Rectal smooth muscle tissue (tissue), 1 donor: ENCODE measurements at regions not wholly inside any gene's neighbourhood (a gene's known extent, or its start where the extent isn't known, plus 50 kb on each side); places are given as distances from the start of the nearest gene placed in this dataset.

Experiments used
- H3K27ac ChIP-seq: one replicate; pipeline ENCODE4 v1.7.0; 2013; ENCODE audit warnings: low read depth, low read length, inconsistent platforms
- H3K27me3 ChIP-seq: one replicate; pipeline ENCODE4 v1.7.0; 2013; ENCODE audit warnings: low read length; ENCODE audit not compliant: control insufficient read depth, insufficient read depth
- H3K36me3 ChIP-seq: one replicate; pipeline ENCODE4 v1.7.0; 2013; ENCODE audit warnings: low read length; ENCODE audit not compliant: control insufficient read depth, insufficient read depth
- H3K4me1 ChIP-seq: one replicate; pipeline ENCODE4 v1.7.0; 2013; ENCODE audit warnings: low read length; ENCODE audit not compliant: control insufficient read depth, insufficient read depth
- H3K4me3 ChIP-seq: one replicate; pipeline ENCODE4 v1.7.0; 2013; ENCODE audit warnings: low read length
- H3K9ac ChIP-seq: one replicate; pipeline ENCODE4 v1.7.0; 2013; ENCODE audit warnings: low read length

- Histone ChIP-seq H3K27ac (no peak overlapping the region), H3K36me3 (no peaks in the 10 kb centered on the region), H3K4me1 (no peaks in the 10 kb centered on the region), H3K27me3 (no peaks in the 10 kb centered on the region), H3K4me3 (no peak overlapping the region), H3K9ac (no peak overlapping the region)
These were observed 570.9 kb downstream of the CCSER2 start for GRCh38 chr10:84899268-84899667.

DNA sequence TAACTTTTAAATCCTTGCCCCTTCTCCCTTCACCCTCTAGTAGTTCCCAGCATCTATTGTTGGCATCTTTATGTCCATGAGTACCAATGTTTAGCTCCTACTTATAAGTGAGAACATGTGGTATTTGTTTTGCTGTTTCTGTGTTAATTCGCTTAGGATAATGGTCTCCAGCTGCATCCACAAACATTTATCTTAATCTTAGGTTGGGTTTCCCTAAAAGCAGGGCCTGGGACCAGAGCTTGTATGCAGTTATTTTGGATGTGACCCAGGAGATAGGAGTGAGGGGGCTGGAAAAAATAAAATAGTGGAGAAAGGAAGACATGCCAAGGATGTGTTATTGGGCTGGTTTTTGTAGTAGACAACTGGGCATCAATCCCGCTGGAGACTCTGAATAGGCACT, 571.8 kb downstream of the CCSER2 start:
- no peaks in the 10 kb centered on the region for H3K36me3 ChIP-seq
- H3K27ac ChIP-seq, result no peak overlapping the region

GRCh38 chr10:84901885-84902284, 573.5 kb downstream of the CCSER2 start:
- Histone ChIP-seq H3K4me1 (no peaks in the 10 kb centered on the region), H3K27ac (no peak overlapping the region), H3K27me3 (no peaks in the 10 kb centered on the region), H3K36me3 (no peaks in the 10 kb centered on the region), H3K4me3 (no peak overlapping the region), H3K9ac (no peak overlapping the region)

More for the DNA sequence above, 571.8 kb downstream of the CCSER2 start:
- Histone ChIP-seq H3K27me3 (no peaks in the 10 kb centered on the region), H3K4me1 (no peaks in the 10 kb centered on the region), H3K4me3 (no peak overlapping the region), H3K9ac (no peak overlapping the region)

- no peak overlapping the region for H3K4me3 ChIP-seq
- H3K27me3 ChIP-seq, result no peaks in the 10 kb centered on the region
- H3K27ac ChIP-seq, result no peak overlapping the region
- H3K4me1 ChIP-seq, result no peaks in the 10 kb centered on the region
- no peak overlapping the region for H3K9ac ChIP-seq
- no peaks in the 10 kb centered on the region for H3K36me3 ChIP-seq
These were observed 574.2 kb downstream of the CCSER2 start for GRCh38 chr10:84902553-84902952.

- no peaks in the 10 kb centered on the region for H3K36me3 ChIP-seq
- H3K27me3 ChIP-seq, result no peaks in the 10 kb centered on the region
- no peak overlapping the region for H3K9ac ChIP-seq
- no peaks in the 10 kb centered on the region for H3K4me1 ChIP-seq
- no peak overlapping the region for H3K4me3 ChIP-seq
- H3K27ac ChIP-seq, result no peak overlapping the region
These were observed 574.9 kb downstream of the CCSER2 start for GRCh38 chr10:84903320-84903719.

DNA sequence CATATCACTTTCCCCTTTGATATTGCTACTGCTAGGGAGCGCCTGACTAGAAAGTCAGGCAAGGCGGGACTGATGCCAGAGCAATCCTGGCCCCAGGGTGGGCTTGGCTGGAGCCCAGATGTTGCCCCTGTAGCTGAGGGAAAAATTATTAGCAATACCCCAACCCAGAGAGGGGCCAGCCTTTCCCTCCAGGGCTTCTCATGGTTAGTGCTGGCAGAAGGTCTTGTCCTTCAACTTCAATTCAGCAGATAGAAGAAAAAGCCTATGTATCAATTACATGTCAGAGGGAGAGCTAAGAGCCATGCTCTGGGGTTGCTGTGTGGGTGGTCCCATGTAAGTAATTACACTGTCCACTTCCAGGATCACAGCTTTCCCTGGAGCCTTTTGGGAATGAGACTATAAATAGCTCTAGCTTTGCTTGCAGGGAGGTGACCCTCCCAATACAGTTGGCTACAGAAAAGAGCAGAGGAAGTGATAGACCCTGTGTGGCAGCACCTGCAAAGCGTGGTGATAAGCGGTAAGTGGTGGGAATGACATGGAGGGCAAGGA, 579.1 kb downstream of the CCSER2 start:
- Histone ChIP-seq H3K4me3 (no peak overlapping the region), H3K4me1 (no peaks in the 10 kb centered on the region), H3K27ac (no peak overlapping the region), H3K27me3 (no peaks in the 10 kb centered on the region), H3K36me3 (no peaks in the 10 kb centered on the region), H3K9ac (no peak overlapping the region)

DNA sequence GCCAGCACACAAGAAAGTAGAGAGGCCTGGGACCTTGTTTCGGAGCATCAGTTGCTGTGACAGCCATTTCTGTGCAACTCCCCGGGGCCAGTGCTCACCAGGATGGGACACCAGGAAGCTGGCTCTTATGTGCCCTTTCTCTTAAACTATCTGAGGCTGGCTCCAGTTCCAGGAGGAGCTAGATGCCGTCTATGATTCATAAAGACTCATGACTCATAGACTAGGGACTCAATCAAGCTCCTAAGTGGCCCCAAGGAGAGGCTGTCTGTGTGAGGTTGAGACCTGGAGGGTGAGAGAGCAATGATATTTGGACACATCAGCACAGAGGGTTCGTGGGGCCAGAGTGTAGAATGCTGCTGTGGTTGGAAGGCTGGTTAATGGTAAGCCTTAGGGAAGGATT, 580.1 kb downstream of the CCSER2 start:
- Histone ChIP-seq H3K4me1 (no peaks in the 10 kb centered on the region), H3K27ac (no peak overlapping the region), H3K4me3 (no peak overlapping the region), H3K9ac (no peak overlapping the region), H3K36me3 (no peaks in the 10 kb centered on the region), H3K27me3 (no peaks in the 10 kb centered on the region)

DNA sequence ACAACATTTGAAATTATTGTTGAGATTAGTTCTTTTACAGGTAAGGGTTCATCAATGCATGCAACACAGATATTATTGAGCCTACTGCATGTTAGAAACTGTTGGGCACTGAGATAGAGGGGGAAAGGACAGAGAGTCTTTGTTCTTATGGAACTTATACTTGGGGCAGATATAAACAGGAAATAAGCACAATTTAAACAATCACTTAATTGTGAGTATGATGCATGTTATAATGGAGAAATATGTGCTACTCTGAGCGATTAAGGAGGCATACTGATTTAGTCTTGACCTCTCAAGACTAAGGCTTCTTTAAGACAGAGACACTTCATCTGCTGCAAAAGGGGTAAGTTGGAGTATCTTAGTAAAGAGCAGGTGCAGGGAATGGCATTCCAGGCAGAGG, 593.3 kb downstream of the CCSER2 start:
- Histone ChIP-seq H3K36me3 (no peaks in the 10 kb centered on the region), H3K27ac (no peak overlapping the region), H3K4me3 (no peak overlapping the region), H3K27me3 (no peaks in the 10 kb centered on the region), H3K4me1 (no peaks in the 10 kb centered on the region), H3K9ac (no peak overlapping the region)

- Histone ChIP-seq H3K9ac (no peak overlapping the region), H3K4me1 (no peaks in the 10 kb centered on the region), H3K4me3 (no peak overlapping the region), H3K36me3 (no peaks in the 10 kb centered on the region), H3K27ac (no peak overlapping the region), H3K27me3 (no peaks in the 10 kb centered on the region)
These were observed 595.7 kb downstream of the CCSER2 start for GRCh38 chr10:84924131-84924530.

GRCh38 chr10:84925495-84925894, 597.1 kb downstream of the CCSER2 start:
- no peaks in the 10 kb centered on the region for H3K36me3 ChIP-seq
- H3K27me3 ChIP-seq, result no peaks in the 10 kb centered on the region
- no peak overlapping the region for H3K4me3 ChIP-seq
- no peak overlapping the region for H3K27ac ChIP-seq
- H3K9ac ChIP-seq, result no peak overlapping the region
- no peaks in the 10 kb centered on the region for H3K4me1 ChIP-seq

- Histone ChIP-seq H3K36me3 (no peaks in the 10 kb centered on the region), H3K4me3 (no peak overlapping the region), H3K9ac (no peak overlapping the region), H3K4me1 (no peaks in the 10 kb centered on the region), H3K27me3 (no peaks in the 10 kb centered on the region), H3K27ac (no peak overlapping the region)
These were observed 605.0 kb downstream of the CCSER2 start for GRCh38 chr10:84933402-84933801.

GRCh38 chr10:84935772-84936171, 607.4 kb downstream of the CCSER2 start:
- H3K9ac ChIP-seq, result no peak overlapping the region
- H3K4me1 ChIP-seq, result no peaks in the 10 kb centered on the region
- H3K36me3 ChIP-seq, result no peaks in the 10 kb centered on the region
- no peaks in the 10 kb centered on the region for H3K27me3 ChIP-seq
- H3K4me3 ChIP-seq, result no peak overlapping the region
- no peak overlapping the region for H3K27ac ChIP-seq

DNA sequence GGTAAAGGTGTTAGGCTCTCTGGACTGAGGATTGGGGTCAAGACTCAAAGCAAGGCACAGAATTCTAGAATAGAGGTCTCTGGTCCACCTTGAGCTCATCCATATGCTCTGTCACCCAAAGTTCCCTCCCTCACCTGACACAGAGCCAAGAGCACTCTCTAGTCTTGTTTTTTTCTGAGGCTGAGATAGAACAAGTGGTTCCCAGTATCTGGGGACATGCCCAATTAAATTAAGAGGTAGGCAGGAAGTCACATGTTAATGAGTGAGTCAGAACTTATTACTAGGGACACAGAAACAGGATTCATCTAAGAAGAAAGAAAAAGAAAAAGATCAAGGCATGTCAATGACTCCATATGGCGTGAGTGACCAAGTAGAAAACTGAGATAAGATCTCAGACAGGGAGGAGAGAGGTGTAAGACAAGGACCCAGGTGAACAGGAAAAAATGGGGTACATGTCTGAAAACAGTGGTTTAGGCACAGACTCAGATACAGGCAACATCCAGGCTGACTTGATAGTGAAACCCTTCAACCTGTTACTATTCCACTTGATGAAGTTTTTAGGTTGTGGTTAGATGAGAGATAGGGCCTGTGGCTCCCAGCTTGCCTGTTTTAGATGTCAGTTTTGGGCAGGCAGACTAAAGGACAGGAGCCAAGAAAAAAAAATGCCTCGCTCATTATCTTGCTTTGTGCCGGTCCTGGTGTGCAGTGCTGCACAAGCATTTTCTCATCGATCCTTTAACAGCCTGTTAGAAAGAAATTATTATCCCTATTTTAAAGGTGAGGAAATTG, 609.9 kb downstream of the CCSER2 start:
- Histone ChIP-seq H3K4me1 (no peaks in the 10 kb centered on the region), H3K27ac (no peak overlapping the region)

More for the DNA sequence above, 609.9 kb downstream of the CCSER2 start:
- H3K9ac ChIP-seq, result no peak overlapping the region
- no peaks in the 10 kb centered on the region for H3K36me3 ChIP-seq
- no peaks in the 10 kb centered on the region for H3K27me3 ChIP-seq
- H3K4me3 ChIP-seq, result no peak overlapping the region
